Kidney epithelial cell (primary cell): ENCODE measurements at regions not wholly inside any gene's neighbourhood (a gene's known extent, or its start where the extent isn't known, plus 50 kb on each side); places are given as distances from the start of the nearest gene placed in this dataset.

Experiments used
- DNase-seq: peaks from one replicate; pipeline ENCODE4 v3.0.0-alpha.2; 2010; ENCODE audit warnings: low read depth
- H3K27me3 ChIP-seq: 2 replicates; pipeline ENCODE4 v1.6.0; 2011; ENCODE audit warnings: low read length; ENCODE audit not compliant: control insufficient read depth, insufficient read depth
- H3K36me3 ChIP-seq: 2 replicates; pipeline ENCODE4 v1.5.1; 2011; ENCODE audit warnings: low read length; ENCODE audit not compliant: control insufficient read depth, insufficient read depth
- H3K4me3 ChIP-seq: 2 replicates; pipeline ENCODE4 v1.5.1; 2011; ENCODE audit warnings: low read depth, mild to moderate bottlenecking, control low read depth, low read length
- TF ChIP-seq, protein P1 (sequence below): IDR thresholded peaks from 2 replicates; pipeline ENCODE4 v1.5.1; 2011; ENCODE audit warnings: mild to moderate bottlenecking, moderate library complexity, low read length, control low read depth, inconsistent platforms; ENCODE audit not compliant: insufficient read depth, poor library complexity, severe bottlenecking

DNA sequence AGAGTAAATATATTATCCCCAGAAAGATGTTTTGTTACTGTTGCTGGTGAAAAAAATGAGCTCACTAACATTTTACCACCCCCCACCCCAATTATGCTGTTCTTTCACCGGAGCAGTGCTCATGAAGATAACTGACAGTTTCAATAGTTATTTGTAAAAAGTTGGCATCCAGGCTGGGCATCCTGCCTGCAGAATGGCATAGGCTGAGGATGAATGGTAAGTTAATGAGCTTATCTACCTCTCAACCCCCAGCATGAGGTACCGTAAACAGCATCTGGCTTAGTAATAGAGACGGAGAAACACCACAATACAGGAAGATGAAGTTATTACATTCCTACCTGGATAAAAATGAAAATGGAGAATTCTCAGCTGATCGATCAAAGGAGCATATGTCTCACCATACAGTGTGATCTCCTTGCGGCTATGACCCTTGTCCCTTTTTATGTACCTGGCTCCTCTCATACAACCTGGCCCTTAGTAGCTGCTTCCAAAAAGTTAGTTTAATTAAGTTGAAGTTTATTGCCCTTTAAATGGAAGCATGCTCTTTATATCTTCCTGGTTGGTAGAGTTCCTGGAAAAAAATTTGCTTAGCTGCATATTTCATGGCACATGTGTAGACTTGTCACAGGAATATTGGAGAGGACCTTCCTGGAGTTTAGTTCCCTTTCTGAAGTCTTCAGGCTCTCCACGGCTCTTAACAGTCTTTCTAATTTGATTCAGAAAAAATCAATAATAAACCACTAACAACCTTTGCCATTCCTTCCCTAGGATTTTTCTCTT lies 61.2 kb upstream of the MPHOSPH6 start:
- H3K36me3 ChIP-seq = no peaks in the 10 kb centered on the region
- DNase-seq = no peak
- no peaks in the 10 kb centered on the region for H3K27me3 ChIP-seq
- no peak overlapping the region for H3K4me3 ChIP-seq
- TF ChIP-seq, protein P1, sequence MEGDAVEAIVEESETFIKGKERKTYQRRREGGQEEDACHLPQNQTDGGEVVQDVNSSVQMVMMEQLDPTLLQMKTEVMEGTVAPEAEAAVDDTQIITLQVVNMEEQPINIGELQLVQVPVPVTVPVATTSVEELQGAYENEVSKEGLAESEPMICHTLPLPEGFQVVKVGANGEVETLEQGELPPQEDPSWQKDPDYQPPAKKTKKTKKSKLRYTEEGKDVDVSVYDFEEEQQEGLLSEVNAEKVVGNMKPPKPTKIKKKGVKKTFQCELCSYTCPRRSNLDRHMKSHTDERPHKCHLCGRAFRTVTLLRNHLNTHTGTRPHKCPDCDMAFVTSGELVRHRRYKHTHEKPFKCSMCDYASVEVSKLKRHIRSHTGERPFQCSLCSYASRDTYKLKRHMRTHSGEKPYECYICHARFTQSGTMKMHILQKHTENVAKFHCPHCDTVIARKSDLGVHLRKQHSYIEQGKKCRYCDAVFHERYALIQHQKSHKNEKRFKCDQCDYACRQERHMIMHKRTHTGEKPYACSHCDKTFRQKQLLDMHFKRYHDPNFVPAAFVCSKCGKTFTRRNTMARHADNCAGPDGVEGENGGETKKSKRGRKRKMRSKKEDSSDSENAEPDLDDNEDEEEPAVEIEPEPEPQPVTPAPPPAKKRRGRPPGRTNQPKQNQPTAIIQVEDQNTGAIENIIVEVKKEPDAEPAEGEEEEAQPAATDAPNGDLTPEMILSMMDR = no peak

DNA sequence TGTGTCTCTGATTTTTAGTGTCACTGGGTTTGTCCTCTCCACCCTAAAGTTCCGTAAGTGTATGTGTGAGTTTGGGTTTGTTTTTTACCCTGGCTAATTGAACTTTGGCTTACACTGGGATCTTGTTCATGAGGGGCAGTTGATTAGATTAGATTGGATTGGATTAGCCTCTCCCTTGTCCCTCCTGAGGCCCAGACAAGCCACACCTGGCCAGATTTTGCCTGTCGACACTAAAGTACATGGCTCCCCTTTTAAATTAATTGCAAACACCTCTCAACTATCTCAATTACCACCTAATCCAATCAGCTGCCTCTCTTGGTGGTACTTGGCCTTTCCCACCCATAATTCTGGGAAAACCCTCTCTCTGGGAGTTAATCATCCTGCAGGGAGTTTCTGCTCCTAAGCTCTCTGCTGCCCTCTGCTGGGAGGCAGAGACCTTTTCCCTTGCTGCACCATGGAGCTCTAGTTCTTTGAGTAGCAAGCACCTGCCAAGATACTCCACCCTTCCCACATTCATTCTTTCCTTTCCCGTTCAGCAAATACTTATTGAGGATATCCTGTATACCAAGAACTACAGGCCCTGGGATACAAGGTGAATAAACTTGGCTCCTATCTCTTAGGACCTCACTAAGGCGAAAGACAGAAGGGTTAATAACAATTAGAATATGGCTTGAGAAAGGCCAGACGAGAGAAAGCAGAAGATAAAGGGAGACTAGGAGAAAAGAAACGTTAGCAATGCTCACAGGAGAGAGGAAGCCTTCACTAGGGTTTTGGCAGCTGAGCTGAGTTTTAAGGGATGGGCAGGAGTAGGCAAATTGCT lies 60.0 kb upstream of the MPHOSPH6 start:
- TF ChIP-seq, protein P1 = peak; percentile 95
- peak; percentile 18 for DNase-seq
- H3K36me3 ChIP-seq = no peaks in the 10 kb centered on the region
- no peaks in the 10 kb centered on the region for H3K27me3 ChIP-seq
- no peak overlapping the region for H3K4me3 ChIP-seq

- Histone ChIP-seq H3K36me3 (no peaks in the 10 kb centered on the region), H3K4me3 (no peak overlapping the region), H3K27me3 (no peaks in the 10 kb centered on the region)
- no peak for DNase-seq
- TF ChIP-seq, protein P1 = no peak
Measured at GRCh38 chr16:82226327-82226726, 56.3 kb upstream of the MPHOSPH6 start.

GRCh38 chr16:82224821-82225220 lies 54.8 kb upstream of the MPHOSPH6 start:
- H3K4me3 ChIP-seq = no peak overlapping the region
- H3K27me3 ChIP-seq = no peaks in the 10 kb centered on the region
- no peak for DNase-seq
- TF ChIP-seq, protein P1 = no peak
- H3K36me3 ChIP-seq = no peaks in the 10 kb centered on the region

DNA sequence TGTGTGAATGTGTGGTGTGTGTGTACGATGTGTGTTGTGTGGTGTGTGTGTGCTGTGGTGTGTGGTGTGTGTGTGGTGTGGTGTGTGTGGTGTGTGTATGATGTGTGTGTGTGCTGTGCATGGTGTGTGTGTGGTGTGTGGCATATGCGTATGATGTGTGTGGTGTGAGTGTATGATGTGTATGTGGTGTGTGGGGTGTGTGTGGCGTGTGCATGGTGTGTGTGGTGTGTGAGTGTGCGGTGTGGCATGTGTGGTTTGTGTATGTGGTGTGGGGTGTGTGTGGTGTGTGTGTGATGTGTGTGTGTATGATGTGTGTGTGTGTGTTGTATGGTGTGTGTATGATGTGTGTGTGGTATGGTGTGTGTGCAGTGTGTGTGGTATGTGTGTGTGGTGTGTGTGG lies 50.5 kb upstream of the MPHOSPH6 start:
- Histone ChIP-seq H3K4me3 (no peak overlapping the region), H3K27me3 (no peaks in the 10 kb centered on the region), H3K36me3 (no peaks in the 10 kb centered on the region)
- TF ChIP-seq, protein P1 = no peak
- no peak for DNase-seq
